PC-9 (cell line): ENCODE measurements at regions not wholly inside any gene's neighbourhood (a gene's known extent, or its start where the extent isn't known, plus 50 kb on each side); places are given as distances from the start of the nearest gene placed in this dataset.

Experiments used
- BruUV-seq: library from RNA; stranded (reverse); fragments of 400-500 nt; replicated peaks from 2 replicates; lab custom pipeline; 2021; lab: Mats Ljungman, UMichigan
- CTCF ChIA-PET: fragments of 300-600 bp; sonication (Branson Sonifier 250); formaldehyde crosslinking; loops from one replicate; lab custom pipeline; 2022; ENCODE audit warnings: antibody characterized with exemption; lab: Charles Lee
- POLR2A ChIA-PET: fragments of 300-600 bp; sonication (Branson Sonifier 250); formaldehyde crosslinking; loops from one replicate; lab custom pipeline; 2022; ENCODE audit warnings: antibody characterized with exemption; ENCODE audit not compliant: unreplicated experiment; lab: Charles Lee
- DNase-seq, 2 experiments: peaks; one replicate each; pipeline versions ENCODE4 v3.0.0 to v3.0.0-alpha.2; 2015 to 2022; ENCODE audit warnings: mixed read lengths in 1 of 2
- H2AFZ ChIP-seq: fragments of 200-600 bp; sonication (generic); 2 replicates; pipeline ENCODE4 v1.8.1; 2017; ENCODE audit warnings: antibody characterized with exemption
- H3F3A ChIP-seq: fragments of 200-600 bp; sonication (generic); 2 replicates; pipeline ENCODE4 v1.8.1; 2017; ENCODE audit warnings: antibody characterized with exemption, mild to moderate bottlenecking, low read depth; ENCODE audit not compliant: insufficient read depth
- H3K27ac ChIP-seq: fragments of 200-600 bp; sonication (generic); 2 replicates; pipeline ENCODE4 v1.6.1; 2016; ENCODE audit warnings: mixed run types
- H3K27me3 ChIP-seq: fragments of 200-600 bp; sonication (generic); 2 replicates; pipeline ENCODE4 v1.6.1; 2016; ENCODE audit warnings: low read depth, mixed run types; ENCODE audit not compliant: insufficient read depth
- H3K36me3 ChIP-seq: fragments of 200-600 bp; sonication (generic); 2 replicates; pipeline ENCODE4 v1.6.1; 2016; ENCODE audit warnings: low read depth, mixed run types
- H3K4me1 ChIP-seq: fragments of 200-600 bp; sonication (generic); replicated peaks from 2 replicates; pipeline ENCODE4 v1.6.1; 2016; ENCODE audit warnings: mixed run types; ENCODE audit not compliant: insufficient read depth
- H3K4me2 ChIP-seq: fragments of 200-600 bp; sonication (generic); 2 replicates; pipeline ENCODE4 v1.6.1; 2017; ENCODE audit warnings: mixed run types
- H3K4me3 ChIP-seq: fragments of 200-600 bp; sonication (generic); 2 replicates; pipeline ENCODE4 v1.6.1; 2016; ENCODE audit warnings: mixed run types
- H3K79me2 ChIP-seq: fragments of 200-600 bp; sonication (generic); 2 replicates; pipeline ENCODE4 v1.6.1; 2017; ENCODE audit warnings: low read depth, mixed run types
- H3K9me2 ChIP-seq: fragments of 200-600 bp; sonication (generic); 2 replicates; pipeline ENCODE4 v1.8.1; 2017; ENCODE audit warnings: mild to moderate bottlenecking; ENCODE audit not compliant: insufficient read depth
- H3K9me3 ChIP-seq: fragments of 200-600 bp; sonication (generic); 2 replicates; pipeline ENCODE4 v1.8.1; 2016; ENCODE audit warnings: low read depth; ENCODE audit not compliant: insufficient read depth
- H4K20me1 ChIP-seq: fragments of 200-600 bp; sonication (generic); 2 replicates; pipeline ENCODE4 v1.8.1; 2017; ENCODE audit not compliant: insufficient read depth
- CTCF ChIP-seq: fragments of 200-600 bp; sonication (generic); conservative IDR thresholded peaks from 2 replicates; pipeline ENCODE4 v1.6.1; 2017; ENCODE audit warnings: mixed run types, antibody characterized with exemption, mild to moderate bottlenecking, moderate library complexity
- EZH2 ChIP-seq: fragments of 200-600 bp; sonication (generic); IDR thresholded peaks from 2 replicates; pipeline ENCODE4 v1.8.0; 2017; ENCODE audit warnings: antibody characterized with exemption, low read depth
- intact Hi-C: fragments of 100-400 bp; cut with micrococcal nuclease; formaldehyde crosslinking; loops from one replicate; pipeline ENCODE4 v1.10.0; 2022; ENCODE audit not compliant: unreplicated experiment

- no peak for TF ChIP-seq CTCF
- no peak for TF ChIP-seq EZH2
- ChIA-PET CTCF (no interaction called here), POLR2A (no interaction called here)
- no TSS peak for BruUV-seq
- Histone ChIP-seq H3F3A (no peaks in the 10 kb centered on the region), H3K4me3 (no peak overlapping the region), H3K36me3 (no peaks in the 10 kb centered on the region), H3K9me3 (no peaks in the 10 kb centered on the region), H3K9me2 (no peaks in the 10 kb centered on the region), H2AFZ (no peak overlapping the region), H3K27ac (no peak overlapping the region), H3K27me3 (no peaks in the 10 kb centered on the region), H3K79me2 (no peaks in the 10 kb centered on the region), H3K4me2 (no peak overlapping the region), H3K4me1 (no peaks in the 10 kb centered on the region), H4K20me1 (no peaks in the 10 kb centered on the region)
- intact Hi-C loops, result no loop called here
- DNase-seq, result no peak
These were observed 128.0 kb upstream of the EPB41L4A start for GRCh38 chr5:112546946-112547592.

- ChIA-PET POLR2A (no interaction called here), CTCF (interaction anchor here (0.6 kb wide), 1 partner anchor 74 kb away, joined by 10 read pairs; no protein-coding TSS in a partner anchor)
- no peak for DNase-seq
- no peak for TF ChIP-seq CTCF
- no peak for TF ChIP-seq EZH2
- Histone ChIP-seq H3K27me3 (no peaks in the 10 kb centered on the region), H3K27ac (no peak overlapping the region), H2AFZ (no peak overlapping the region), H3K4me1 (no peaks in the 10 kb centered on the region), H3K4me3 (no peak overlapping the region), H3K36me3 (no peaks in the 10 kb centered on the region), H3K9me2 (no peaks in the 10 kb centered on the region), H3K9me3 (no peaks in the 10 kb centered on the region), H3K4me2 (no peak overlapping the region), H4K20me1 (no peaks in the 10 kb centered on the region), H3K79me2 (no peaks in the 10 kb centered on the region), H3F3A (no peaks in the 10 kb centered on the region)
- no TSS peak for BruUV-seq
- intact Hi-C loops, result no loop called here
These were observed 129.3 kb upstream of the EPB41L4A start for GRCh38 chr5:112548246-112548881.

GRCh38 chr5:112549127-112549526, 130.1 kb upstream of the EPB41L4A start:
- H3K79me2 ChIP-seq, result no peaks in the 10 kb centered on the region
- no peaks in the 10 kb centered on the region for H3F3A ChIP-seq
- no peaks in the 10 kb centered on the region for H4K20me1 ChIP-seq
- intact Hi-C loops, result no loop called here
- POLR2A ChIA-PET, result no interaction called here
- H3K4me1 ChIP-seq, result no peaks in the 10 kb centered on the region
- no peak overlapping the region for H2AFZ ChIP-seq
- no peak overlapping the region for H3K27ac ChIP-seq
- H3K4me2 ChIP-seq, result no peak overlapping the region
- no peaks in the 10 kb centered on the region for H3K27me3 ChIP-seq
- no peak overlapping the region for H3K4me3 ChIP-seq
- H3K9me2 ChIP-seq, result no peaks in the 10 kb centered on the region
- DNase-seq, result no peak
- no peaks in the 10 kb centered on the region for H3K36me3 ChIP-seq
- H3K9me3 ChIP-seq, result no peaks in the 10 kb centered on the region
- CTCF ChIA-PET, result interaction anchor here (0.6 kb wide), 1 partner anchor 75 kb away, joined by 10 read pairs; no protein-coding TSS in a partner anchor
- no TSS peak for BruUV-seq
- TF ChIP-seq EZH2 (no peak), CTCF (no peak)
